Stimulated activated CD4-positive, alpha-beta T cell treated with anti-CD3 and anti-CD28 coated beads, TNF-alpha, amount 100 ng/mL, for 24 hours (primary cell): ENCODE measurements at regions not wholly inside any gene's neighbourhood (a gene's known extent, or its start where the extent isn't known, plus 50 kb on each side); places are given as distances from the start of the nearest gene placed in this dataset.
A peak's percentile ranks its signal among the peaks of the same experiment; 100 is the strongest.
"Not testable (repeated sequence)": the region's sequence is repeated elsewhere in the genome, so short reads cannot be mapped to it uniquely, and the experiment has no call there.

Source experiments
- DNase-seq, 3 experiments: peaks; one replicate each; pipeline ENCODE4 v3.0.0-alpha.2; 2020; ENCODE audit warnings: low read depth in 3 of 3

DNA sequence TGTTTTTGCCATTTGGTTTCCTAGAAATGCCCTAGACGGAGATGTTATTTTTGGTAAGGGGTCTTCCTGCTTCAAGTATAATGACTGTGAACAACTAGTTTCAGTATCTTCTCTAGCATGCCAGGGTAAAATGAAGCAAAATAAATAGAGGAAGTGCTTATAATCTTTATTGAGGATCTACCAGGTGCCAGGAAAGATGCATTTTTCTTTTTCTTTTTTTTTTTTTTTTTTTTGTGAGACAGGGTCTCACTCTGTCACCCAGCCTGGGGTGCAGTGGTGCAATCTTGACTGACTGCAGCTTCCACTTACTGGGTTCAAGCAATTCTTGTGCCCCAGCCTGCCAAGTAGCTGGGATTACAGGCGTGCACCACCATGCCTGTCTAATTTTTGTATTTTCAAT is 146.6 kb upstream of the GRK3 start:
- DNase-seq, result not testable (repeated sequence)

DNA sequence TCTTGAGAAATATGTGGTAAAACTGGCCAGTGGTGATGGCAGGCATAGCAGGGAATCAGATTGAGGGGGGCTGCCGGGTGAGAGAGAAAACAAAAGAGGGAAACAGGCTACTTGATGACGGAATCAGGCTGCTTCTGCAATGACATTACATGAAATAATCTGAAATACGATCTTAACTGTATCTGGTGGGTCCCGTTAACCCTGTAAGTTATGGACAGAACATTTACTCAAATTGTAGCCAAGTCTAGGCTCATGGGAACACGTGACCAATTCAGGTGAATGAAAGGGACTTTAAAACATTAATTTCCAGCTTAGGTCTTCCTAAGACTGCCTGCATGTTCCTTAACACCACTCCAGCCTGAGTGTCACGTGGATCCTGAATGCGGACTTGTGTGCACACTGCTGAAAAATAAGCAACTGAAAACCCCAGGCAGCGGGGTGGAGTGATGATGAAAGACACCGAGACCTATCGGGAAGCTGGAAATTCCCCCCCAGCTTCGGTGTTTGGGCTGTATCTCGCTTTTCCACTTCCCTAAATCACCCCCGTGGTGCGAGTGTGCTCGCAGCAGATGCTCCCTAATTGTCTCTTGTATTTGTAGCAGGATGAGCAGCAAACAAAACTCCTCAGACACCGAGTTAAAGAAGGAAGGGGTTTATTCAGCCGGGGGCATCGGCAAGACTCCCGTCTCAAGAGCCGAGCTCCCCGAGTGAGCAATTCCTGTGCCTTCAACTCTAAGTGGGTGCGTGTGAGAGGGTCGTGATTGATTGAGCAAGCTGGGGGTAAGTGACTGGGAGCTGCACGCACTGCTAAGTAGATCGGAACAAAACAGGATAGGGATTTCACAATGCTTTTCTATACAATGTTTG is 145.0 kb upstream of the GRK3 start:
- DNase-seq, result no peak

DNA sequence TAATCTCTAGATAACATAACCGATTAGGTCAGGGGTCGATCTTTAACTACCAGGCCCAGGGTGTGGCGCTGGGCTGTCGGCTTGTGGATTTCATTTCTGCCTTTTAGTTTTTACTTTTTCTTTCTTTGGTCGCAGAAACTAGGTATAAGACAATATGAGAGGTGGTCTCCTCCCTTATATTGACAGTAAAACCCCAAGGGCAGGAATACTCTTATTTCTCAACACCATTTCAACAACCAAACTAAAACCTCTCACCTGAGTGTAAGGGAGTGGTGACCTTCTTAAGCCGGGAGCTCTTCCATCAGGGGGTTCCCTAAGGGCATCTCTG is 144.4 kb upstream of the GRK3 start:
- DNase-seq, result not testable (repeated sequence)

DNA sequence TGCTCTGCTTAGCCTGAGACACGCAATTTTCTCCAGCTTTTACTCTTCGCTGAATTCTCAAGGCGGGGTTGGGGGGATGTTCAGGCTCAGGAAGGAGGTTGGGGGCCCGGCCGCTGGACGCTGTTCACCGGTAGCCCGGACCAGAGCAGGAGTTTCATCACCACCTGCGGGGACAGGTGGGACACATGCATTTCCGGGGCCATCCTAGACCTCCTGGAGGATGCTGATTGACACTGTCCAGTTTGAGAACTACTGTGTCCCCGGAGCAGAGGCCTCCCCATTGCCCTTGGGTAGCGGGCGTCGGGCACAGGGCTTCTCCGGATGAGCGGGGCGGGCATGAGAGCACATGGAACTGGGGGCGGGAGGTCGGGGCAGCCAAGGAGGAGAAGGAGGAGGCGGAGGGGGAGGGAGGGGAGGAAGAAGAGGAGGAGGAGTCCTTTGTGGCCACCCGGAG is 144.0 kb upstream of the GRK3 start:
- no peak for DNase-seq

DNA sequence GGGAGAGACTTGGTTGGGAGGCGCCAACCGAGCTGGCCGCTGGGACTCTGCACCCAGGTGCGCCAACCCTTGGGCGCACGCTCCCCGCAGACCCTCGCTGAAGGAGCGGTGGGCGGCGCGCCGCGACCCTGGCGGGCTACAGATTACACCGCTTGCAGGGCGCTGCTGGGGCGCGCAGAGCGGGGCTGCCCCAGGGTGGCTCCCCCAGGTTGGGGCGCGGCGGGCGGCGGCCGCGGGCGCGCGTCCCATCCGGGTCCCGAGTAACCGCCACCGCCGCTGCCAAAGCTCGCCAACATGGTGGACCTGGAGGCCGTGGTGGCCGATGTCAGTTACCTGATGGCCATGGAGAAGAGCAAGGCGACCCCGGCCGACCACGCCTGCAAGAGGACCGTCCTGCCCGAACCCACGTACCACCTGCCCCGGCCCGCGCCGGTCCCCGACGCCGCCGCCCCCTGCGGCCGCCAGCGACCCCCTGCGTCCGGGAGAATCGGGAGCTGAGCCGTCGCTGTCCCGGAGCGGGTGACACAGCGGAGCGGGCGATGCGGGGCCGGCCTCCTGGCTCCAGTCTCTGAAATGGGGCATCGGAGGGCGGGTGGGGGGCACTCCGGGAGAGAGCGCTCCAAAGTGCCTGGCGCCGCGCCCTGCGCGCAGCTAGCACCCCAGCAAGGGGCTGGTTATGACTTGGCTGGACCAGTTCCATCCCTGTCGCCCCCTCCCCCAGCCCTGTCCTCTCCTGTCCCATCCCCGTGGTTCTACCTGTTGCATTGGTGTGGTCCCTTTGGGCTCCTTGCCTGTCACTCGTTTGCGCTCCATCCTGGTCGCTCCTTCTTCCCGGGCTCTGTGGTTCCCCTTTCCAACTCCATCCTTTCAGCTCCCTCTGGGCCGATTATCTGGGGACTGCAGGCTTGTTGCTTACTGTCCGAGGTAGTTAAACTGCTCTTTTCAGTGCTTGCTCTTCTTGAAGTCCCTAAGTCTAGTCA is 143.3 kb upstream of the GRK3 start:
- no peak for DNase-seq

DNA sequence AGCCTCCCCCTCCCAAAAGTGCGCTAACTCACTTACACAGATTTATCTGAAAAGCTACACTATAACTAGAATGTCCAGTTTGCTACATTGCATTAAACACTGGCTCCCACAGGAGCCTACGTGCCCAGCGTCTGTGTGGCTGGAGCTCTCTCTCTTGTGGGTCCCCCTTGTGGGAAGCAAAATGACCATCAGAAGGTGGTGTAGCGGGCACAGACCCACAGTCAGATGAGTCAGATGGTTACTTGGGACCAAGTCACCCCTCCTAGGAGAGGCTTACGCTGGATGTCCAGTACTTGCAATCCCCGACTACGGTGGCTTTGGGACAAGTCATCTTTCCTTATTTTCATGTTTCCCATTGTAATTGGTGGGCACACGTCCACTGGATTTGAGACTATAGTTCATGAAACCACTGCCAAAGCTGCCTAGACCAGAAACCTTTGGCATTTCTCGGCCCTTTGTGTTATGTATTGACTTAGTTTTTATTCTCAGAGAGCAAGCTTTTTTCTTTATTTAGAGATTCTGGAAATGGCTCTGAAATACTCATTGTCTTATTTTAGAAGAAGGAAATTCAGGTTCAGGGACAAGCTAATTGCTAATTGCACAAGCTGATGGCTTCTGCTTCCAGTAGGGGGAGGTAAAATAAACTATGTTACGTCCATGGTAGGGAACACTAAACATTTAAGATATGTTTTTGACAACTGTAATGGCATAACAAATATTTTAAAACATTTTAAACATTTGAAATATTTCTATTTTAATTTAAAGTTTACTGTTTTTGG is 137.8 kb upstream of the GRK3 start:
- not testable (repeated sequence) for DNase-seq

DNA sequence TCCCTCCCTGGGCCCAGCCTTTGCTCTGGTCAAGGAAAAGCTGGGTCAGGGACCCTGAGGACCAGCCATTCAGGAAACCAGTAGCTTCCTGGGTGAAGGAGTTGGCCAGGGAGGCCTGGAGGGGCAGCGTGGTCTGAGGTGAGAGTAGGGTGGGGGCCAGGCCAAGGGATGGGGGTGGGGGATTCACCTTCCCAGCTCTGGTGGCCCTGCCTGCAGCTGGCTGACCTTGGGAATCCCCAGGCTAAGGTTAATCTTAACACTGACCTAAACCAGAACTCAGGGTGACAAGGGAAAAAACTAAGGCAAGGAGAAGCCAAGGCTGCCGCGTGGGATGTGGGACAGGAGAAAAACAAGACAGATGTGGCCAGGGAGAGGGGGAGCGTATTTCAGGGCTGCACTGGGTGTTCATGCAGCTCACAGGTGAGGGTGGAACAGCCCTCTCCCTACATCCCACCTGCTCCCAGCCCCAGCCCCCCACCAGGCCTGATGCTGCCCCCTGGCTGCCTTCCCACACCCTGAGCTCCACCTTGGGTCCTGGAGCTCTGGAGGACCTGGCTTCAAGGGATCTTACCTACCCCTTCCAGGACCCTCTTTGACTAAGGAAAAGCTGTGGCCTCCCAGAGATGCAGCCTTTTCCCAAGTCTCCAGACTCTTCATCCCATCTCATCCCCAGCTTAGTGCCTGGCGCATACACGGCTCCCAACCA is 132.7 kb upstream of the GRK3 start:
- DNase-seq, result not testable (repeated sequence)

DNA sequence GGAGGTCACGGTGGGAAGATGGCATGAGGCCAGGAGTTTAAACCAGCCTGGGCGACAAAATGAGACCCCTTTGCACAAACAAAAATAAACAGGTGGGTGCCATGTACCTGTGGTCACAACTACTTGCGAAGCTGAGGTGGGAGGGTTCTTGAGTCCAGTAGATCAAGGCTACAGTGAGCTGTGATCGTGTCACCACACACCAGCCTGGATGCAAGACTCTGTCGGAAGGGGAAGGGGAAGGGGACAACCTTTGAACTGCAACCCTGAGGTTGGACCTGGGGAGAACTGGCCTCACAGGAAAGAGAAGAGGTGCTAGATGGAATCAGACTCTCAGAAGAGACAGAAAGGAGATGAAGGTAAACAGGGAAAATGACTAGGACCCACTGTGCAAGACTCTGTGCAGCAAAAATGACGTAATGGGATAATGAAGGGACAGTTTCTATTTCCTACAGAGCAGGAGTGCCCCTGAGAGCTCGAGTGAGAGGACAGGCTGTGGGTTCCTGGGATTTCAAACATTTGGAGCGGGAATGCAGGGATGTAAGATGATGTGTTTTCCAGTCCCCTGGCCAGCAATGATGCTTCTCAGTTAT is 131.0 kb upstream of the GRK3 start:
- DNase-seq, result not testable (repeated sequence)

DNA sequence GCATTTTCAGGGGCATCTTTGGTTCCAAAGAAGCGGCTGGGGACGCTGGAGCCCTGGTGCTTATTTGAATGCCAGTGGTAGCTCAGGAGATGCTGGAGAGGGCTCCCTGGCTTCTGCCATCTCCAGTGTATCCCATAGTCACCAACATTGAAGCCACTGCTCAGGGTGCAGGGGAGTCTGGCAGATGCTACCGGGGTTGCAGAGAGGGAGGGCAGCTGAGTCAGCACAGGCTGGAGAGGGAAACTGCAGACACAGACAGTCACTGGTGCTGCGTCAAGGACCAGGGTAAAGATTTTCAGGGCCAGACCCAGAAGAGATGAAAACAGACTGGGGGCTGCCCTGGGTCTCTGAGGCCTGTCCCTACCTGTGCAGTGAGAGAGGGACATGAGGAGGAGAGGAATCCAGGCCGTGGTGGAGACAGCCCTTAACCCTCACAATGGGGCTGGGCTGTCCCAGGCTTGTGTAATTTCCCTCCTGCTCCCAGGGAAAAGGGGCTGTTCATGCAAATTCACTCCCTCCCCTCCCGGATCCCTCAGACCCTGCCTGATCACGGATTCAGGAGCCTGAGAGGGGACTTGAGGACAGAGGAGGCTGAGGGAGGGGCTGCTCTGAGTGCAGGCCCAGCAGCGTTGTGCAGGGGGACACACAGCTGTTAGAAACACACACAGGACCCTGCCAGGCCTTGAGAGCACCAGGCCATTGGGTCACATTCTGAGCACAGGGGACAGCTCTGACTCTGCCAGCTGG is 126.9 kb upstream of the GRK3 start:
- DNase-seq, result no peak

DNA sequence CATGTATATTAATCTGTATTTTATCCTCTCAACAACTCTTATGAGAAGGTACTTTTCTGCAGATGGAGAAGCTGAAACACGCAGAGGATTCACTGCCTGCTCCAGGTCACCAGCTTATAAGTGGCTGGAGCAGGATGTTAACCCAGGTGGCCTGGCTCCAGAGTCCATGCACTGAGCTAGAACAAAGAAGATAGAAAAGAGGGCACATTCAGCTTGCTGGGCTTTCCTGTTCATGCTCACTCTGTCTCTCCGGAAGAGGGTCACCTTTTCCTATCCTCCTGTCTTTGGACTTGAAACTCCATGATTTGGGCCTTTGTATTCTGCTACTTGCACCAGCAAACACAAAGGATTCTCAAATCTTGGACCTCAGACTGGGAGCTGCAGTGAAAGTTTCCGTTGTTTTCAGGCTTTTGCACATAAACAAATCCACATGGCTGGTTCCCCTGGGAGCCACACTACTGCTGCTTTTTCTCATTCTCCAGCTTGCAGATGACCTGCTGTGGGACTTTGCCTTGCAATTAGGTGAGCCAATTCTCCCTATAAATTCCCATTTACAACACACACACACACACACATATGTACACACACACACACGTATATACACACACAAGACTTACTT is 117.3 kb upstream of the GRK3 start:
- DNase-seq, result no peak

DNA sequence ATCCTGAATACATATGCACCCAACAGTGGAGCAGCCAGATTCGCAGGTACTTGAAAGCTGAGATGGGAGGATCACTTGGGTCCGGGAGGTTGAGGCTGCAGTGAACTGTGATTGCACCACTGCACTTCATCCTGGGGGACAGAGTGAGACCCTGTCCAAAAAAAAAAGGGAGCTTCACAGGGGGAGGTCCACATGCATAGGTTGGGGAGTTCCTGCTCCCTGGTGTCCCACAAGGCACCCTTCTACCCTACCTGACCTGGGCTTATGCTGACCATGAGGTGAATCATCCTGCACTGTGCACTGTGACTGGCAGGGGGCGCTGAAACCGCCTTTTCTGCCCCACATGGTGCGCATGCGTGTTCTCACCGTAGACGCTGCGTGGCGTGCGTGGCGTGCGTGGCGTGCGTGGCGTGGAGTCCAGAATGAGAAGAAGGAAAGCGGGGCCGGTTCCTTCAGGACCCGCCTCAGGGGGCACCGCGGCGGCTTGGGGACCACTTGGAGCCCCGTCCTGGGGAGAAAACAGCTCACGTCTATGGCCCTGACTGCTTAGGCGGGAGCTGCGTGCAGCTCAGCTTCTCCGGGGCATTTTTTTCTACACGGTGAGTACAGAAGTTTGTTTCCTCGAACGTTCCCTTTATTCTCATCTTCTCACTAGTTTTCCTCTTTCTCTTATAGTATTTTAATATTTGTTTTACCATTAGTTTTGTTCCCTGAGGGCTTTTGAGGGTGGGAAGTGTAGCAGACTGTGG is 116.6 kb upstream of the GRK3 start:
- DNase-seq, result peak; percentile 80 to 90 (median 88)

DNA sequence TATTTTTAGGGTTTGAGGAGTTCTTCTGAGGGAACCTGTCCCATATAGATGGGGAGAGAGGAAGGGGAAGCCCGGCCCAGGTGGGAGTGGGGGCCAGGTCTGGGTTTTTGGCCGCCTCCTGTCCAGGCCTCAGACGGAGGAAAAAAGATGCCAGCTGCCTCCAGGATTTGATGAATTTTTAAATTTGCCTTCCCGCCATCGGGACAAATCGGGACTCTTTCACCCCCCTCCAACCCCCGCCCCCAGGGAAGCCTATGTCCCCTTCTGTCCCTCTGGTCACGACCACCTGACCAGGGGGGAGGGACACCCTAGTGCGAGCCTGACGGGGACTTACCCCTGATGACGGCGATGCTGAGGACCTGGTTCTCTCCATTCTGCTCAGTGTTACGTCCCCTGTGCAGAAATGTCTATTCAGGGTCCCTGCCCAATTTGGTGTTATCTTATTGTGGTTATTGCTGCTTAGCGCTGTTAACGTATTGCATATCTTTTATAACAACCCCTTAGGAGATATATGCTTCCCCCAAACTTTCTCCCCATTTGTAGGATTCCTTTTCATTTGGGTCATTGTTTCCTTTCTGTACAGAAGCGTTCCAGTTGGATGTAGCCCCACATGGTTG is 115.9 kb upstream of the GRK3 start:
- no peak for DNase-seq

DNA sequence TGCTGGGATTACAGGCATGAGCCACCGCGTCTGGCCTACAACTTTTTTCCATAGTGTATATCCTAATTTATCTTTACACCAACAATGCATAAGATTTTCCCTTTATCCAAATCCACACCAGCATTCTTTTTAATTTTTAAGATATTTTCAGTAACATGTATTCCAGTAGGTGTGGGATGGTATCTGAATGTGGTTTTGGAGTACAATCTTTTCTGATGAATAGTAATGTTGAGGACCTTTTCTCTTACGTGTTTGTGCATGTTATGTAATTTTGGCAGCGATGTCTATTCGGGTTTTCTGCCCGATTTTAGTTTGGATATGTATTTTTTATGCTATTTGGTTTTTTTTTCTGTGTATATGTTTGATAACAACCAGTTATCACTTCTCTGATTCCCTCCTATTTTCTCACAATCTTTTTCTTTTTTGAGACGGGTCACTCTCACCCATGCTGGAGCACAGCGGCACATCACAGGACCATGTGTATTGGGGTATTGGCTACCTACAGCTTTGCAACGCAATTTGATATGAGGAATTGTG is 114.6 kb upstream of the GRK3 start:
- no peak for DNase-seq

DNA sequence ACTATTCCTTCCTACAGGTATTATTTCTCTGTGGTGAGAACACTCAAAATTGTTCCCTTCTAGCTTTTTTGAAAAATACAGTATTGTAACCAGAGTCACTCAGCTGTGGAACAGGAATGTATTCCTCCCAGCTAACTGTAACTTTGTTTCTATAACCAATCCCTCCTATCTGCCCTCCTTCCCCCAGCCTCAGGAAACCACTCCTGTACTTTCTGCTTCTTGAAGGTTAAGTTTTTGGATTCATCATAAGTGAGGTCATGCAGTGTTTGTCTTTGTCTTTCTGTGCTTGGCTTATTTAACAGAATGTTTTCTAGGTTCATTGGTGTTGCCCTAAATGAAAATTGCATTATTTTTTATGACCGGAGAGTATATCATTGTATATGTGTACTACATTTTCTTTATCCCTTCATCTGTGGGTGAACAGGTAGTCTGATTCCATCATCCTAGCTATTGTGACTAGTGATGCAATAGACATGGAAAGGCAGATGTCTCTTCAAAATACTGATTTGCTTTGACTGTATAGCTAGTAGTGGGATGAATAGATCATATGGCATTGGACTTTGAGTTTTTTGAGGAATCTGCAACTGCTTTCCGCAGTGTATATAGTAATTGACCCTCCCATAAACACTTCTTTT is 112.9 kb upstream of the GRK3 start:
- no peak for DNase-seq

DNA sequence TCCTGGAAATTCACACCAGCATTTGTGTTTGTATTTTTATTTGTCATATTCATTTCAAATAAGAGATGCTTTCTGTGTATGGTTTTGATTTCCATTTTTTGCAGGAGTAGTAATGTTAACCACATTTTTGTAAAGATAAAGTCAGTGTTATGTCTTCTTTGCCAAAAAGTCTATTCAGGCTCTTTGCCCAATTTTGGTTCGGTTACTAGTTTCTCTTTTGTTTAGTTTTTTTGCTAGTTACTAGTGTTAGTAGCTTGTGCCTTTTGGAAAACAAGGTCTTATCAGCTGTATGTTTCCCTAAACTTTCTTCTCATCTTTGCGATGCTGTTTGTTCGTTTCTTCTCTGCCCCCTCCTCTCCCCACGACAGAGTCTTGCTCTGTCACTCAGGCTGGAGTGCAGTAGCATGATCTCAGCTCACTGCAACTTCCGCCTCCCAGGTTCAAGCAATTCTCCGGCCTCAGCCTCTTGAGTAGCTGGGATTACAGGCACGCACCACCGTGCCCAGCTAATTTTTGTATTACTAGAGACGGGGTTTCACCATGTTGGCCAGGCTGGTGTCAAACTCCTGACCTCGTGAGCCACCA is 112.3 kb upstream of the GRK3 start:
- DNase-seq, result no peak

DNA sequence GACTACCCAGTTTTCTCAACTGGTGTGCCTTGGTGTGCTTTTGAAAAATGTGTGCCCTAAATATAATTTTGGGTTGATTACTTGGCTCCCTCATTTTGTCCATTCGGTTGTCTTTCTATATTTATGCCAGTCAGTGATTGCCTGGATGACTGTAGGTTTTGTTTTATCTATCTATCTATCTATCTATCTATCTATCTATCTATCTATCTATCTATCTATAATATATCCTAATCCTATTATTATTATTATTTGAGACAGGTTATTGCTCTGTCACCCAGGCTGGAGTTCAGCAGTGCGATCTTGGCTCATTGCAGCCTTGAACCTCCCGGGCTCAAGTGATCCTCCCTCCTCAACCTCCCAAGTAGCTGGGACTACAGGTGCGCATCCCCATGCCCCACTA is 111.4 kb upstream of the GRK3 start:
- DNase-seq, result no peak

DNA sequence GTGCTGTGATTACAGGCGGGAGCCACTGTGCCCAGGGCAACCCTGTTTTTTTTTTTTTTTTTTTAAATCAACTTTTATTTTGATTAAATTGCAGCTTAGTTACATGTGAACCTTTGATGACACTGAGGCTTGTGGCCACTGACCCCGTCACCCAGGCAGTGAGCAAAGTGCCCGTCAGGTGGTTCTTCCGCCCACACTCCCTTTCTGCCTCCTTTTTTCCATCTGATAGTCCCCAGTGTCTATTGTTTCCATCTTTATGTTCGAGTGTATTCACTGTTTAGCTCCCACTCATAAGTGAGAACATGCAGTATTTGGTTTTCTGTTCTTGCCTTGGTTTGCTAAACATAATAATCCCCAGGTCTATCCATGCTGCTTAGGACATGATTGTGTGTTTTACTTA is 110.9 kb upstream of the GRK3 start:
- peak in 1 of 3 experiments; percentile 30 for DNase-seq
